Stimulated activated CD4-positive, alpha-beta T cell treated with anti-CD3 and anti-CD28 coated beads, TNF-alpha, amount 100 ng/mL, for 1 hour (primary cell): ENCODE measurements at regions not wholly inside any gene's neighbourhood (a gene's known extent, or its start where the extent isn't known, plus 50 kb on each side); places are given as distances from the start of the nearest gene placed in this dataset.
"Not testable (repeated sequence)": the region's sequence is repeated elsewhere in the genome, so short reads cannot be mapped to it uniquely, and the experiment has no call there.

Source experiments
- DNase-seq, 3 donors: peaks; one replicate each; pipeline ENCODE4 v3.0.0-alpha.2; 2020; ENCODE audit warnings: low read depth in 3 of 3, low spot score in 1 of 3

DNA sequence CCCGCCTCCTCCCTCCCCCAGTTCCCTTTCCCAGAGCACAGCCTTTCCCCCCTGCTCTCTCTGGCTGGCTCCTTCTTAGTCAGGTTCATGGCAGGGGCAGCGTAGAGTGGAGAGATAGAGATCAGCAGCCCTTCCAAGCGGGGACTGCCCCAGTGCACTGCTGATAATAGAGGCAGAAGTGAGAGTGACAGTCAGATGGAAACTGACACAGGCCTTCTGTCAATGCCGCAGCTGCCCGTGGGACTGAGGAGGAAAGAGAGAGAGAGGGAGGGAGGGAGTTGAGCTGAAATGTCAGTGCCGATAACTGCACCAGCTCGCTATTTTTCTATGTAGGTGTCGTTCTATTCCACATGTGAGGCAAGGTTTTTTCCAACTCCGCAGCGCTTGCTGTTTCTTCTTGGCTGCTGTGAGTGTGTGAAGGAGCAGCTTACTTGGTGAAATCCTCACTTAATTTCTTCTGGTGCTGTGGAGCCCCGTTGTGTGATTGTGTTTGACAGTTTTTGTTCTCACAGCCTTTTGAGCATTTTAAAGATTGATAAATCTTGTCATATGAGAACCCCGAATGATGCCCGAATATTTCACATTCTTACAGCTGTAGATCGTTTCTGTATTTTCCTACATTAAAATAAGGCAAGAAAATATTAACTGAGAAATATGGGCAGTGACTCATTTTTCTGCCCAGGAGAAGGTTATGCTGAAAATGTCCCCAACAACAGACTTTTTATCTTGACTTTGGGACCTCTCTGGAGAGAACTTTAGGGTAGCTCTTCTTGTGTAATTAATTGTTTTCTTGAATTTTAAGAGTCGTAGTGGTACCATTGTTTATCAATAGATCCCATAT lies 386.4 kb upstream of the MMS22L start:
- DNase-seq = no peak

DNA sequence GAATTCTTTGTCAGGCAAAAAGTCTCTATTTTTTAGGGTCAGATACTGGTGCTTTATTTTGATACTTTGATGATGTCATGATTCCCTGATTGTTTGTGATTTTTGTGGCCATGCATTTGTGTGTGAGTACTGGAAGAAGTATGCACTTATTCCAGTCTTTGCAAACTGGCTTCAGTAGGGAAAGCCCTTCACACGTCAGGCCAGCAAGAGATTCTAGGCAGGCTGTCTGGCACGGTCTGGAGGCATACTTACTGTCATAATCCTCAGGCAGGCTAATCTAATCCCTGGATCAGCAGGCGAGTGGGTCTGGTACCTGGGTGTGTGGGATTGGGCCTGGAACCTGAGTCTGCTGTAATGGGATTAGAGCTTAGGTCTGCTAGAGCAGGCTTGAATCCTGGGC lies 391.8 kb upstream of the MMS22L start:
- no peak for DNase-seq

DNA sequence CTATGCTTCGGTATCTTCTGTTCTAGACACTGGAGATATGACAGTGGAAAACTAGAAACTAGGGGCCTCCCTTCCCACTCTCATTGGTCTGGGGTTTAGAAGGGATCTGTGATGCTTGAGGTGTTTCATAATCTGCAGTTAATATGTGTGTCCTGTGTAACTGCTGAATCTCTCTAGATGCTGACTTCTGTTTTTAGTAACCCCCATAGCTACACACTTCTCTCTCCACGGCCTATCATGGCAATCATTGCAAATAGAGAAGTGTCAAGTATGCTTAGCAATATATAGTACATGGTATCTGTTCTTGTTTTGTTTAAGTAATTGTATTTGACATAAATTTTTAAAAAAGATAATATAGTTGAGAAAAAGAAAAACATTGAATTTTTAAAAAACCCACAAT lies 394.6 kb upstream of the MMS22L start:
- DNase-seq = no peak

DNA sequence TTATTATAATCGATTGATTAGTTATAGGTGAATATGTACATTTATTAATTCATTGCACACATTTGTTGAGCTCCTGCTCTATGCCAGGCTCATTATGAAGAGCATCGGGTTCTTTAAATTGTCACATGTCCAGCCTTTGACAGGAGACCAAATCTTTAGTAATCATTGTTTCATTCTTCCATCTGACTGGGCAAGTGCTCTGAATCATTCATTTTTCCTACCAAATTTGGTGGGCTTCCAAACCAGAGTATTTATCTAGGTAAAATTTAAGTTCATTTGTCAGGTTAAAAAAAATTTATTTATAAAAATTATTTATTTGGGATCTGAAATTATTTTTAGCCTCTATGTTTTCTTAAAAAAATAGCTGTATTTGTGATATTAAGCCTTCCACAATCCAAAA lies 404.9 kb upstream of the MMS22L start:
- DNase-seq = no peak

DNA sequence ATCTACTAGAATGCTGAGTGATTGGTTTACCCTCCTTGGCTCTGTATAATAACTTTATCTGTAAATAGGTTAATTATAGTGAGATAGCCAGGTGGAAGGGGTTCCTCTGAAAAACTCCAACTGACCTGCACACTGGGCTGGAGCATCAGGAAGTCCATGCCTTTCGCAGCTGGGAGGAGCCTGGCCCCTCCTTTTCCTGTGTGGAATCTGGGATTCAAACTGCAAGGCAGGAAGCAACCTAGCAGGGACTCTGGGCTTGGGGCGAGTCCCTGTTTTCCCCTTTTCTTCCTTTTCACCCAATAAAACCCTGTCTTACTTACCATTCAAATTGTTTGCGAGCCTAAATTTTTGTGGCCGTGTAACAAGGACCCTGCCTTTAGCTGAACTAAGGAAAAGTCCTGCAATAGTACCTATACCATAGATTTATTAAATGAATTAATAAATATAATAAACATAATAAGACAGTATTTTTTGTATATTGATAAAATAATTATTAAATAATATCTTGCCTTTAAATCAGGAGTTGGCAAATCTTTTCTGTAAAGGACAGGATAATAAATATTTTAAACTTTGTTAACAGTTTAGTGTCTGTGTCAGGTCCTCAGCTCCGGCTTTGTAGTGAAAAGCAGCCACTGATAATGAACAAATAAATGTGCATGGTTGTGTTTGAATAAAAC lies 406.2 kb upstream of the MMS22L start:
- DNase-seq = no peak

DNA sequence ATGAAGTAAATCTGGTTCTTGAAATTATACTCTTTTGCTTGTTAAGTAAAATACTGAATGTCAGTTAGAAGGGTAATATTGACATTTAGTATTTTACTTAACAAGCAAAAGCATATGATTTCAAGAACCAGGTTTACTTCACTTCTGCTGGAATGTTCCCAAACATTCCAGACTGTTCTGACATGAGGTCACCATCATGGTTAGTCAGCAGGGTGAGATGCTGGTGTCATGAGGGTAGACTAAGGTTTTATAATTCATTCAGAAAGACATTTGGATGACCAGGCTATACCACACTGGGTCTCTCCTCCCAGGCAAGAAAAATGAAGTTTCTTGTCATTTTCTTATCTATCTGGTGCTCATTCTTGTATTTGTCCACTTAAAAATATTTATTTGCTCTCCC lies 414.4 kb upstream of the MMS22L start:
- no peak for DNase-seq

DNA sequence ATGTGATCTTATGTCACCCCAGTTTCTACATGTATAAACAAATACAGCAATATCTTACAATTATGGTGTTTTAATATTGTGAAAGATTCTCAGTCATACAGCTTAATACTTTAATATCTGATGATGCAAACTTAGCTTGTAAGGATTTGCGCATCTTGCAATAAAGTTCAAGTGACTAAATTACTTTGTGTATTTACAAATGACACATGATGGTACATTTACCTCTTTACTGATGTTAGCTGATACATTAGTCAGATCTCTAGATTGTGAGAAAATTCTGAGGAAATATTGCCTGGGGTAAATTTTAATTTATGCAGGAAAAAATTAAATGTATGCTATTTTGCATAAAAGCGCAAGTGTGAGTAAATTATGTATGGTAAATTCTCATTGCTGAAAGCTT lies 418.8 kb upstream of the MMS22L start:
- DNase-seq = no peak

DNA sequence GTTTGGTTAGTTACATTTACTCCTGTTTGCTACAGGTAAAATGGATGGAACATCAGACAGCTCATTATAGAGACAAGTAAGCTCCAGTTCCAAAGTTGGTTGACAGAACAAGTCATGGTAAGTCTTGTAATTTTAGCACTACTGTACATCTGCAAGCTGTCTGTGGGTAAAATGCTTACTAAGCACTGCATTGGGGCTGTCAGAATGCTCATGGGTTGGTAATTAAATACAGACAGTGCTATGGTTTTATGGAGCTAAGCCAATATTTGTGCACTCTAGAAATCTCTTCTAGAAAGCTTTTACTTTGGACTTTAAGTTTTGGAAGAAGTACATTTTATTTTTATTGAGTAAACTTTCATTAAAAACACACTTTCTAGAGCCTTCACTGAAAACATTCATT lies 419.2 kb upstream of the MMS22L start:
- no peak for DNase-seq

DNA sequence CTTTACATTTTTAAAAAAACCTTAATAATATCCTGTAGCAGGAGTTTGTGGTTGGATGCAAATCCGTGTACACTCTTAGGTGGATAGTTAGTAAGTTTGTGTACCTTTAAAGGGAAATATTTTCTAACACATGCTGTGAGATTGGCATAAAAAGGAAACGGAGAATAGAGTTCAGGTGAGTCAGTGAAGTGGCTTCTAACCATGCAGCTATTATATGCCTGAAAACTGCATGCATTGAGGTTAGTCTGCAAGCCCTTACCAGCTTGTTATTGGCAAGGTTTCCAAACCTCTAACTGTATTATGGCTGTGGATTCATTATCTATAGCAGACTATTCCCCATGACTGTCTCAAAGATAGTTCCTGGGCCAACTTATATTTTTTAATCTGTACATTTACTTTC lies 420.6 kb upstream of the MMS22L start:
- no peak for DNase-seq

DNA sequence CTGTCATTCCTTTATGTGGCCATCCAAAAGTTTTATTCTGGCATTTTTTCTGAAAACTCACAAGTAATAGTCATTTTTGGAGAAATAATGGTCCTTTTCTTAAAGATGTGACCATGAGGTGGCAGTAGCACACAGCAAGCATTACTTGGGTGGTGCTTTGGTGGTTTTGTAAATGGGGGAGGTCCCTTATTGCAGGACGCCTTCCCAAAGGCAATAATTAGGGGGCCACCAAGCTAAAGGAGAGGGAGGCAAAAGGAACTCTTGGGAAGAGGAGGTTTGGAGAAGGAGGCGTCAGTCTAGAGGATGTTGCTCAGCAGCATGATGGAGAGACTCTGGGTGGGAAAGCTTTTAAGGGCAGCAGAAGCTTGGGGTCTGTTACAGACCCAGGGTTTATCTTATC lies 422.6 kb upstream of the MMS22L start:
- DNase-seq = no peak

DNA sequence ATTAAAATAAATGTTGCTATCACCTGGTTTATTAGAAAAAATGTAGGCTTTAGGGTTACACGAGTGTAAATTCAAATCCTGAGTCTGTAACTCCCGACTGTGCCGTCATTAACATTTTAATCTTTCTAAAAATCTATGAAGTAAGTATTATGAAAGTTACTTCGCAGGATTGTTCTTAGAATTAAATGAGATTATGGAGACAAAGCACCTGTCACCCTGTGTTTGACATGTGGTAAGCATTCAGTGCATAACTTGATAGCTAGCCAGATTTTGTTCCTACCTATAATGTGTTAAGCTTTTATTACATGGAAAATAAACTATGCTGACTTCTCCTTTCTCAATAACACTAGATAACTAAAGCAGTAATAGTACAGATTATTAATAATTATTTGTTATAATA lies 429.7 kb upstream of the MMS22L start:
- DNase-seq = no peak

DNA sequence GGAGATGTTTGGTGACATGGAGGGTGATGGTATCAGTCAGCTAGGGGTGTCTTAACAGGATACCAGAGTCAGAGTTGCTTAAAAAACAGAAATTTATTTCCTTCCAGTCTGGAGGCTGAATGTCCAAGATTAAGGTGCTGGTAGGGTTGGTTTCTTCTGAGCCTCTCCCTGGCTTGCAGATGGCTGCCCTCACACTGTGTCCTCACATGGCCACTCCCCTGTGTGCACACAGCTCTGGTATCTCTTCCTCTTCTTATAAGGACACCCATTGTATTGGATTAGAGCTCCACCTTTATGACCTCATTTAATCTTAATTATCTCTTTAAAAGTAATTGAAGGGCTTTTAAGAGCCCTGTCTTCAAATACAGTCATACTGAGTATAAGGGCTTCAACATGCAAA lies 431.8 kb upstream of the MMS22L start:
- no peak for DNase-seq

DNA sequence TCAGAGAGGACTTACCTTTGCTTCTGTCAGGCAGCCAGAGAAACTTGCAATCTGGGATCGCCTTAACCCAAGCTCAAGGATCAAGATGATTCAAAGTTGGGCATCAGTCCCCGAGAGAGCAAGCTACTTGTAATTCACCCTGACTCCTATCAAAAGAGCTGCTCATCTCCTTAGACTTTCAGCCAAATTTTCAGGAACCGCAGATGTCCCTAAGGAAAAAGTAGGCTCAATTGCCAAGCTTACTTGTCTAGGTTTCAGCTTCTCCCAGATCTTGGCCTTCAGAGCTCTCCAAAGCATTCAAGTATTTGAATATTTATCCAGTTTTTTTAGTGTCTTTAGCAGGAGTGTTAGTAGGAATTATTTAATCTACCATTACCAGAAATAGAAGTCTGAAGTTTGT lies 434.1 kb upstream of the MMS22L start:
- no peak for DNase-seq

DNA sequence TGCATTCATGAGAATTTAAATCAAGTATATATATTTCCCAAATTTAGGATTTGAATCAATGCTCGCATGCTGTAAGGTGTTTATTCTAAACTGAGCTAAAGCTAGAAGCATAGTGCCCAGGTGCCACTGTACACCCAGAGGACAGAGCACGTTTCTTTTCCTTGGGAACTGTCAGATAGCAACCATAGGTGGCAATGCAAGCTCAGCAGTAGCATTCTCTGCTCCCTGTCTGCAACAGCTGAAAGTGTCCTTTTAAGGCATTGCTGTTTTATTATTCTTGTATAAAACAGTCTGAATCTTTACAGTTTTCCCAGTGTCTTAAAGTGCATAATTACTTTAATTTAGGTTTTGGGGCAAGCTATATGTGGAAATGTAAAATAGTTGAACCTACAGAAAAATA lies 443.4 kb upstream of the MMS22L start:
- DNase-seq = no peak

DNA sequence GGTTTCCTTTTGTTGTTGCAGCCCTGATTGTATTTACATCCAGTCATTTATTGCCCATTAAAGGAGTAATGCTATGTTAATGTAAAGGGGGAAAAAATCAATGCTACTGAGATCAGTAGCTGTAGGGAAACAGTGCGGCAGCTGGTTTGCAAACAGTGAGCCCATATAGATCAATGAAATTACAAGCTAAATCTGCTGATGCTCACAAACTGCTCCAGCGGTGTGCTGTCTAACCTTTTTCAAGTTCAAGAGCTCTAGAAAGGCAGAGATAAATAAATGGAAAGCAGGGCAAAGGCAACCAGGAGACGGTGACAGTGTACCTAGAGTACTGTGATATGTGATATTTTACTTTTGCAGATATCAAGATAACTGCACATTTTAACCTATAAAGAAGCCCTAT lies 449.0 kb upstream of the MMS22L start:
- DNase-seq = no peak

DNA sequence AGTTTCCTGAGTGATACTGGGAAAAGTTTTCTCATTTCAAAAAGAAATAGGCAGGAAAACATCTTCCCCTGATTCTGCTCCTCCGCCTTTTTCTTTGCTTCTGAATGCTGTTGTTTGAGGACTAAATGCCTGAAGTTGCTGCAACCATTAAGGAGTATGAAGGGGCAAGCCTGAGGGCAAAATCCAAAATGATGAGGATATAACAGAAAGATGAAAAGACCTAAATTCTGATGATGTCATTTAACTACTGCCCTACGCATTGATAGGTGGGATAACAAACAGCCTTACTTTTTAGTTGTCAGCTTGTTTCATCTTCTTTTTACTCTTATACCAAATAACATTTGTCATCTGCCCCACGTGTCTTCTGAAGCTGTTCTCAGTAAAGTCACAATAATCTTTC lies 474.6 kb upstream of the MMS22L start:
- DNase-seq = no peak

DNA sequence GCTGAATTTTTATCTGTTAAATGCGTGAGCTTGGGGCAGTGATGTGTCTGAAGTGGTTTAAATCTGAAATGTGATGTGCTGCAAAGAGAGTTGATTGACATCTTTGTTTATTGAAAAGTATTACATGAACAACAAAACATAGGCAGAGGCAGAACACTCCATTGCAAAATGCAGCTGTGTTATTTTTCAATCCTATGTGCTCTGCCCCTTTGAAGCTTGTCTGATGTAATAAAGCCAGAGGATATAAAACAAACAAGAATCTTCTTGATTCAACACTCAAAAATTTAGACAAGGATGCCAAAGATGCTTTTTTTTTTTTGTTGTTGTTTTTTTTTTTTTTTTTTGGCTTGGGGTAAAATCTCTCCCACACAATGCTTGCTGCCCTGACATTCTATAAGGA lies 482.4 kb upstream of the MMS22L start:
- no peak for DNase-seq

DNA sequence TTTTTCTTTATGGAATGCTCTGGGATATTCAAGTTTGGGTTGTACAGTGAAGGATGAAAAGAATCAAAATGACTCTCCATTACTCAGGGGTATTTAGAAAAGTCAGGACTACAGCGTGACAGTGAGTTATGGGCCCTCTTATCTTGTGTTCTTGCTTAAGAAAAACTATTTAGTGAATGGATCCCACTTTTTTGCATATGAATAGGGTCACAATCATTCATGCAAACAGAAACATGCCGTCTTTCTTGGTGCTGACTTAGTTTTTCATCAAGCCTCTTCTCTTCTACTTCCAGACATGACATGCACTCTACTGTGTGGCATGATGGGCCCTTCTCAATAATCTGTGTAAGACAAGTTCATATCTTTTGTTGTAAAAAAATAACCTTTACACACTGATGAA lies 488.4 kb upstream of the MMS22L start:
- no peak for DNase-seq

DNA sequence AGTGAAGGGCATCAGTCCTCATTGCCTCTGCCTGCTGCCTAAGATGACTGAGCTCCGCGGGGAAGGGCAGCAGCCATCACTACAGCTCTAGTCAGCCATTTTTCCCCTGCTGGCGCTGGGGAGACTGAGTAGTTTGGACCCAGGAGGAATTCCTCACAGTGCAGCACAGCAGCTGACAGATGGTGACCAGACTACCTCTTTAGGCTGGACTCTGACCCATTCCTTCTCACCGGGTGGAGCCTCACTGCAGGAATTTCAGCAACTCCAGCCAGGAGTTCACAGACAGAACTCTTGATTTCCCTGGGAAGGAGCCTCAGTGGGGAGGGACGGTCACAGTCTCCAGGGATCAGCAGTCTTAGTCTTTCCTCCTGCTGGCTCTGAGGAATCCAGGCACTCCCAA lies 492.0 kb upstream of the MMS22L start:
- no peak for DNase-seq

DNA sequence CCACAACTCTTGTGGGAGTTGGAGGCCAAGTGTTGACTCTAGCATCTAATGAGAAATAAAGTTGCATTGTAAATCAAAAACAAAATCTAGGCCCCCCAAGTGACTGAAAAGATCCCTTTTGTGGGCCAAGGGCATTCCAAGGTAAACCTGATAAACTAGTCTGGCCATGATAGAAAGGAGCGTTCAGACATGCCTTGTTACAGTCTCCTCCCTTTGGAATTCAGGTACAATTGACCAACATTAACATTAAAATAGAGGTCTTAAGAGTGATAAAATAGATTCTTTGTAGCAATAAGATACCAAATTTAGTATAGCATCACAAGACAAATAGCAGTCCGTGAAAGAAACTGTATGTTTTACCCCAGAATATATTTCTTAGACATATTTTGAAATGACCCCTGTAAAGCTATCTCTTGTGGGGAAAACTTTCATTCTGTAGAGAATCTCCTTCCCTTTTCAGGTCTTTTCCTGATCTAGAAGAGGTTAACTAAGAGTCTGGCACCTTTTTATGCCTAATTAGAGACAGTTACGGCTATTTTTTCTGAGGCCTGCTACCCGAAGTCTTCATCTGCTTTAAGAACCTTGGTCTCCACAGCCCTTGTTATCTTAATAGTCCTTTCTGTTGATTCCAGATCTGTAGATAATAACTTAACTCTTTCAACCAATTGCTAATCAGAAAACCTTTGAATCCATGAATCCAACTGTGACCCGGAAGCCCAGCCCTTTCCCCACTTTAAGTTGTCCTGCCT lies 495.4 kb upstream of the MMS22L start:
- DNase-seq = no peak

DNA sequence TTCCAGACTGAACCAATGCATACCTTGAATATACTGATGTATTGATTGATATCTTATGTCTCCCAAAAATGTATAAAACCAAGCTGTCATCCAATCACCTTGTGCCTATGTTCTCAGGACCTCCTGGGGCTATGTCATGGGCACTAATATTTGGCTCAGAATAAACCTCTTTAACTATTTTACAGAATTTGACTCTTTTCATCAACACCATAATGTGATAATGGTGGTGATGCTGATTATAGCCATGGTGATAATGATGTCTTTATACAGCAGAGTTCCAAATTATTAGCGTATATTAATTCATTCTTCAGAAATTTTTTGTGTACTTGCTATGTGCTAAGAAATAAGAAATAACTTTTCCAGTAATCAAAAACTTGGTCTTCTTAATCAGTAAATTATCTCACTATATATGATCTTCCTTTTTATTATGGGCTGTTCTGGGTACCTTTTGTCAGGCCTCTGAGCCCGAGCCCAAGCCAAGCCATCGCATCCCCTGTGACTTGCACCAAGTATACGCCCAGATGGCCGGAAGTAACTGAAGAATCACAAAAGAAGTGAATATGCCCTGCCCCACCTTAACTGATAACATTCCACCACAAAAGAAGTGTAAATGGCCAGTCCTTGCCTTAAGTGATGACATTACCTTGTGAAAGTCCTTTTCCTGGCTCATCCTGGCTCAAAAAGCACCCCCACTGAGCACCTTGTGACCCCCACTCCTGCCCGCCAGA lies 496.2 kb upstream of the MMS22L start:
- not testable (repeated sequence) for DNase-seq
